GM21576 (cell line): ENCODE measurements at regions not wholly inside any gene's neighbourhood (a gene's known extent, or its start where the extent isn't known, plus 50 kb on each side); places are given as distances from the start of the nearest gene placed in this dataset.

Experiments used
- ATAC-seq: cut with Tn5 transposase; IDR thresholded peaks from one replicate; pipeline ENCODE4 v1.9.1; 2021; ENCODE audit warnings: mild to moderate bottlenecking, moderate library complexity; ENCODE audit not compliant: unreplicated experiment

- ATAC-seq: no peak
Measured at GRCh38 chr1:218752126-218752525, 407.0 kb downstream of the TGFB2 start.

- no peak for ATAC-seq
Measured at GRCh38 chr1:218754477-218754876, 409.3 kb downstream of the TGFB2 start.

GRCh38 chr1:218755128-218755527 lies 410.0 kb downstream of the TGFB2 start:
- ATAC-seq: no peak

GRCh38 chr1:218759795-218760194 lies 413.9 kb upstream of the LYPLAL1 start:
- ATAC-seq: no peak

- no peak for ATAC-seq
Measured at GRCh38 chr1:218760601-218761570, 412.8 kb upstream of the LYPLAL1 start.

GRCh38 chr1:218763538-218763937 lies 410.1 kb upstream of the LYPLAL1 start:
- ATAC-seq: no peak

- no peak for ATAC-seq
Measured at GRCh38 chr1:218765753-218766152, 407.9 kb upstream of the LYPLAL1 start.

GRCh38 chr1:218771931-218772330 lies 401.7 kb upstream of the LYPLAL1 start:
- no peak for ATAC-seq

- ATAC-seq: no peak
Measured at GRCh38 chr1:218772575-218772974, 401.1 kb upstream of the LYPLAL1 start.

GRCh38 chr1:218775501-218776021 lies 398.1 kb upstream of the LYPLAL1 start:
- no peak for ATAC-seq

- ATAC-seq: no peak
Measured at GRCh38 chr1:218778257-218779126, 395.2 kb upstream of the LYPLAL1 start.

GRCh38 chr1:218779341-218780100 lies 394.2 kb upstream of the LYPLAL1 start:
- no peak for ATAC-seq

- ATAC-seq: no peak
Measured at GRCh38 chr1:218783131-218783530, 390.5 kb upstream of the LYPLAL1 start.

- ATAC-seq: no peak
Measured at GRCh38 chr1:218783916-218784315, 389.8 kb upstream of the LYPLAL1 start.

- ATAC-seq: no peak
Measured at GRCh38 chr1:218785928-218786327, 387.8 kb upstream of the LYPLAL1 start.

- no peak for ATAC-seq
Measured at GRCh38 chr1:218787826-218788225, 385.9 kb upstream of the LYPLAL1 start.

- no peak for ATAC-seq
Measured at GRCh38 chr1:218796773-218797172, 376.9 kb upstream of the LYPLAL1 start.

GRCh38 chr1:218802799-218803198 lies 370.9 kb upstream of the LYPLAL1 start:
- no peak for ATAC-seq

- no peak for ATAC-seq
Measured at GRCh38 chr1:218803351-218803997, 370.2 kb upstream of the LYPLAL1 start.
